Left forelimb (tissue), 1 donor: ENCODE measurements at regions not wholly inside any gene's neighbourhood (a gene's known extent, or its start where the extent isn't known, plus 50 kb on each side); places are given as distances from the start of the nearest gene placed in this dataset.
"Not testable (repeated sequence)": the region's sequence is repeated elsewhere in the genome, so short reads cannot be mapped to it uniquely, and the experiment has no call there.

Experiments
- DNase-seq: peaks from one replicate; pipeline ENCODE4 v3.0.0-alpha.2; 2018; ENCODE audit warnings: low spot score

GRCh38 chr12:131511391-131511802 is 199.5 kb upstream of the SFSWAP start:
- peak; percentile 25 for DNase-seq

DNA sequence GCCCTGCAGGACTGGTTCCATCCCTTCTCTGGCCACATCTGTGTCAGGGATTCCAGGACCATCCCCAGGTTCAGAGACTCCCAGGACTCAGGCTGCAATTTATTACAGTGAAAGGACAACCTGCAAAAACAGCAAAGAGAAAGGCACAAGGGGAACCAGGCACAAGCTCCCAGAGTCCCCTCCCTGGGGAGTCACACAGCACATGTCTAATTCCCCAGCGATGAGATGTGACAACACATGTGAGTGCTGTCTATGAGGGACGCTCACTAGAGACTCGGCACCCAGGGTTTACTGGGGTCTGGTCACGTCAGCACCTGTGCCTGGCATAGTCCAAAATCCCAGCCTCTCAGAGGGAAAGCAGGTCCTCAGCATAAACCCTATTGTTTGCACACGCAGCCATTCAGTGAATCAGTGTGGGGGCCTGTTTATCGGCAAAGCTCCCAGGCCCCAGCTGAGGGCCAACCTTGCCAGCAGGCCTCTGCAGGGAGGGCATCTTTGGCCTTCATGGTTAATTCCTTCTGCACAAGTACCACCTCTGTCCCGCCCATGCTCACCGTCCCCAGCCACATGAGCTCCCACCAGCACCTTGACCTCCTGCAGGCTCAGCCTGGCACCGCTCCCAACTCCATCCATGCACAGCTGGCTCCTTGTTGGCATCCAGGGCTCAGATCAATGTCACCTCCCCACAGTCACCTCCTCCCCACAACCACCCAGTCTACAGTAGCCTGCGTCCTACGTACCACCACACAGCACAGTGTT is 198.9 kb upstream of the SFSWAP start:
- peak; percentile 50 for DNase-seq

- peak; percentile 46 for DNase-seq
Measured at GRCh38 chr12:131513606-131514005, 197.3 kb upstream of the SFSWAP start.

DNA sequence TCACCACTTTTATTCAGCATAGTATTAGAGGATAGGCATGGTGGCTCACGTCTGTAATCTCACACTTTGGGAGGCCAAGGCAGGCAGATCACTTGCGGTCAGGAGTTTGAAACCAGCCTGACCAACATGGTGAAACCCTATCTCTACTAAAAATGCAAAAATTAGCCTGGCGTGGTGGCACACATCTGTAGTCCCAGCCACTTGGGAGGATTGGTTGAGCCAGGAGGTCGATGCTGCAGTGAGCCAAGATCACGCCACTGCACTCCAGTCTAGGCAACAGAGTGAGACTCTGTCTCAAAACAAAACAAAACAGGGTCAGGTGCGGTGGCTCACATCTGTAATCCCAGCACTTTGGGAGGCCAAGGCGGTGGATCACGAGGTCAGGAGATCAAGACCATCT is 190.3 kb upstream of the SFSWAP start:
- DNase-seq: not testable (repeated sequence)

- DNase-seq: no peak
Measured at GRCh38 chr12:131521326-131521725, 189.6 kb upstream of the SFSWAP start.

- no peak for DNase-seq
Measured at GRCh38 chr12:131525795-131526508, 184.9 kb upstream of the SFSWAP start.

DNA sequence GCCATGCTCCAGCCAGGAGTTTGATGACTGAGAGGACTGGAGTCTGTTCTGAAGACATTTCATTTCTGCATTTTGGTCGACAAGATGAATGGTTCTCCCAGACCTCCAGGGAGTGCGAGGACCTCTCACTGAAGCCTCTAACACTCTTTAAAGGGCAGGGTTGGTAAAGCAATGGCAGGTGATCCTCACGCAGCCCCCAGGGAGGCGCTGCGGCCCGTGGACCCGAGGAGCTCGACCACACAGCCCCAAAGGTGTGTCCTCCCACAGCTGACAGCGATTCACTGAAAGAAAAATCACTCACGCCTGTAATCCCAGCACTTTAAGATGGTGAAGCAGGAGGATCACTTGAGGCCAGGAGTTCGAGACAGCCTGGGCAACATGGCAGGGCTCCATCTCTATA is 183.8 kb upstream of the SFSWAP start:
- DNase-seq: no peak

GRCh38 chr12:131527736-131528135 is 183.2 kb upstream of the SFSWAP start:
- no peak for DNase-seq

DNA sequence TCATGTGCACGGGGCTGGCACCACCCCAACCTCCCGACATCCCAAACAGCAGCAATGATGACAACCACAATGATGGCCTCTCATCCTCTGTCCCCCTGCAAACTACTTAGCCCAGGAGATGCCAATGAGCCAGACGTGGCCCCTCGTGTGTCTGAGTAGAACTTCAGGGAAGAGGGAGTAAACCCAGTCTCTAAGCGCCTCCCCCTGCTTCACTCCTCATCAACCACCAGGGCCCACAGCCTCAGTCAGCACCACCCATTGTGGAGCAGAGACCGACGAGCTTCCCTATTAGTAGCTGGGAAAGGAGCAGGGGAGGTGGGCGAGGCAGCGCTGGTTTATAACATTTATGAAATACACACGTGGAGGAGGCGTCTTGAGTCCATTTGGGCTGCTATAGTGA is 182.7 kb upstream of the SFSWAP start:
- no peak for DNase-seq

DNA sequence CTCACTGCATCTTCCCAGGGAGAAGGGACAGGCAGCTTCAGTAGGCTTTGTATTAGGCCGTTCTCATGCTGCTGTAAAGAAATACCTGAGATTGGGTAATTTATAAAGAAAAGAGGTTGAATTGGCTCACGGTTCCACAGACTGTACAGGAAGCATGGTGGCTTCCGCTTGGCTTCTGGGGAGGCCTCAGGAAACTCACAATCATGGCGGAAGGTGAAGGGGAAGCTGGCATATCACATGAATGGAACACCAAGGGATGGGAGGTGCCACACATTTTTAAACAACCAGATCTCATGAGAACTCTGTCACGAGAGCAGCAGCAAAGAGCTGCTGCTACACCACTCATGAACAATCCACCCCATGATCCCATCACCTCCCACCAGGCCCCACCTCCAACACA is 182.2 kb upstream of the SFSWAP start:
- DNase-seq: no peak

- DNase-seq: no peak
Measured at GRCh38 chr12:131529196-131530040, 181.5 kb upstream of the SFSWAP start.

DNA sequence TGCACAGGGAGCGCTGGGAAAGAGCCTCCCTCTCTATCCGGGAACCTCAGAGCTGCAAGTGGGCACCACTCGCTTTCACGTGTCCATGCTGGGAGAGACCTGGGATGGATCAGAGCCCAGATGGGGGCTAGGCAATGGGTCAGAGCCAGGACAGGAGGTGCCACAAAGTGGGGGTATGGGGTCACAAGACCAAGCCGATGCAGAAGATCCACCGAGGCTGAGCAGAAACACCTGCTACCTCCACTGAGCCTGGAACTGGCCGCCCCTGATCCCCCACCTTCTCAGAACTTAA is 180.9 kb upstream of the SFSWAP start:
- DNase-seq: no peak

- DNase-seq: no peak
Measured at GRCh38 chr12:131530422-131530821, 180.5 kb upstream of the SFSWAP start.

DNA sequence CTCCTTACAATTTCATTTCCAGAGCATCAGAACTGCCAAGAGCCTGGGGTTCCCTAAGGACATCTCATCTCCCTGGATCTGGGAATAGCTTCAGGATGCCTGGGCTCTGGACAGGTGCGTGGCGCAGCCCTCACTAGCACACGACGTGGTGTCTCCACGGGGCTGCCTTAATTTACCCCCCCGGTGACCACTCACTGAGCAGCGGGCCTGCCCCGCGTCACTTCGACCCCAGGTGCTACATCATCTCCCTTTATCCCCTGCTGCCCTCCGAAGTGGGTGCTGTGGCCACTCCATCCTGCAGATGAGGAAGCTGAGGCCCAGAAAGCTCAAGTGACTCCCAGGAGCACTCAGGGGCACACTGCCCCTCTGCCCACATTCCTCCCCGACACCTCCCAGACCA is 177.8 kb upstream of the SFSWAP start:
- DNase-seq: no peak

DNA sequence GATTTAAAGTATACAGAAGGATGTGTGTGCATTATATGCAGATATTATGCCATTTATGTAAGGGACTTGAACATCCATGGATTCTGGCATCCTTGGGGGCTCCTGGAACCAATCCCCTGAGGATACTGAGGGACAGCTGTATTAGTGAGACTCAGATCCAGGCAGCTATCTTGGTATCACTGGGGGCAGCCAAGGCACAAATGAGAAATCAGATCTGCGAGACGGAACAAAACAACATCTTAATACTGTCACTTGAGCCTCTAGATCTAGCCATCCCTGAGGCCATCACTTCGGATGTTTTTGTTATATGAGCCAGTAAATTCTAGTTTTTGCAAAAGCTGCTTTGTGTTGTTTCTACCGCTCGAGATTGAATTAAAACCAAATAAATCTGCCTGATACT is 175.1 kb upstream of the SFSWAP start:
- no peak for DNase-seq

GRCh38 chr12:131536337-131536736 is 174.6 kb upstream of the SFSWAP start:
- DNase-seq: no peak

DNA sequence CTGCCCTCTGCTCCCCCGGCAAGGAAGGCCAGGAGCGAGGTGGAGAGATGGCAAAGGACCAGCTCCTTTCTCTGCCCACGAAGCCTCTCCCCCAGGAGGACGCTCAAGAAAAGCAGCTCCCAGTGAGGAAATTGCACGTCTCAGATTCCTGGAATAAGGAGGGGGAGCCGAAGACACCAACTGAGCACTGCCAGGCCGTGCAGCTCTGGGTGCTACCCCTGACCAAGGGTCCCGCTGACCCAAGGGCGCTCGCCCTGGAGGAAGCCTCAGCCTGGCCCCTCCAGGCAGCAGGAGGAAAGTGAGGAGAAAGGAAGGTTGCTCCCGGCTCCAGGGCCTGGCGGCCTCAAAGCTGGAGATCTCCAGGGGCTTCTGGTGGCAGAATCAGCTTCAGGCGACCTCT is 174.1 kb upstream of the SFSWAP start:
- no peak for DNase-seq

GRCh38 chr12:131537267-131537958 is 173.5 kb upstream of the SFSWAP start:
- no peak for DNase-seq

DNA sequence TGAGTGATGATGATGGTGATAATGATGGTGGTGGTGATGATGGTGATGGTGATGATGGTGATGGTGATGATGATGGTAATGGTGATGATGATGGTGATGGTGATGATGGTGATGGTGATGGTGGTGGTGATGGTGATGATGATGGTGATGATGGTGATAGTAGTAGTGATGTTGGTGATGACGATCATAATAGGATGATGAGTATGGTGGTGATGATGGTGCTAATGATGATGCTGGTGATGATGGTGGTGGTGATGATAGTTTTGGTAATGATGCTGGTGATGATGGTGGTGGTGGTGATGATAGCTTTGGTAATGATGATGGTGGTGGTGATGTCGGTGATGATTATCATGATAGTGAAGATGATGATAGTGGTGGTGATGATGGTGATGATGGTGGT is 171.5 kb upstream of the SFSWAP start:
- no peak for DNase-seq

GRCh38 chr12:131540138-131540623 is 170.7 kb upstream of the SFSWAP start:
- DNase-seq: no peak

DNA sequence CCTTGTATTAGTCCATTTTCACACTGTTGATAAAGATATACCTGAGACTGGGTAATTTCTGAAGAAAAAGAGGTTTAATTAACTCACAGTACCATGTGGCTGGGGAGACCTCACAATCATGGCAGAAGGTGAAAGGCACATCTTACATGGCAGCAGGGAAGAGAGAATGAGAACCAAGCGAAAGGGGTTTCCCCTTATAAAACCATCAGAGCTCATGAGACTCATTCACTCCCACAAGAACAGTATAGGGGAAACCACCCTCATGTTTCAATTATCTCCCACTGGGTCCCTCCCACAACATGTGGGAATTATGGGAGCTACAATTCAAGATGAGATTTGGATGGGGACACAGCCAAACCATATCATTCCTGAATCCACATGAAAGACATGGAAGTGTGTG is 169.4 kb upstream of the SFSWAP start:
- DNase-seq: not testable (repeated sequence)

DNA sequence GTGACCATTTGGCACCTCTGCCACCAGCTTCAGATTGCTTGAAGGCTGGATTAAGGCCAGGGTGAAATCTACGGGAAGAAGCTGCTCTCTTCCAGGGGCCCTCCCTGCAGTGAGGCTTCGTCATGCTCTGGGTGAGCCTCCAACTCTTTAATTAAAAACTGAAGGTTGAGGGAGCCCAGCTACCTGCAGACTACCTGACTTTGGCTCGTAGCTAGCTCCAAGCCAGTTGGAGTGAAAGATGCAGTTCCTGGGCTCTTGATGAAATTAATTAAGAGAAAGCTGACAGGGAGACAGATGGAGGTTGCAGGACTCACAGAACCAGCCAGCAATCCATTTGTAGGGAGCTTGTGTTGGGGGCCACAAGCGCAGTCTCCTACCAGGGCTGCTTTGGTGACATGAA is 168.5 kb upstream of the SFSWAP start:
- DNase-seq: no peak
